ENCODE measurements at regions not wholly inside any gene's neighbourhood (a gene's known extent, or its start where the extent isn't known, plus 50 kb on each side); places are given as distances from the start of the nearest gene placed in this dataset.

- no peak for DNase-seq (ENCODE audit: low read depth)
- no peak overlapping the region for H3K4me3 ChIP-seq (ENCODE audit: low read depth, low read length)
- TF ChIP-seq, protein P1, sequence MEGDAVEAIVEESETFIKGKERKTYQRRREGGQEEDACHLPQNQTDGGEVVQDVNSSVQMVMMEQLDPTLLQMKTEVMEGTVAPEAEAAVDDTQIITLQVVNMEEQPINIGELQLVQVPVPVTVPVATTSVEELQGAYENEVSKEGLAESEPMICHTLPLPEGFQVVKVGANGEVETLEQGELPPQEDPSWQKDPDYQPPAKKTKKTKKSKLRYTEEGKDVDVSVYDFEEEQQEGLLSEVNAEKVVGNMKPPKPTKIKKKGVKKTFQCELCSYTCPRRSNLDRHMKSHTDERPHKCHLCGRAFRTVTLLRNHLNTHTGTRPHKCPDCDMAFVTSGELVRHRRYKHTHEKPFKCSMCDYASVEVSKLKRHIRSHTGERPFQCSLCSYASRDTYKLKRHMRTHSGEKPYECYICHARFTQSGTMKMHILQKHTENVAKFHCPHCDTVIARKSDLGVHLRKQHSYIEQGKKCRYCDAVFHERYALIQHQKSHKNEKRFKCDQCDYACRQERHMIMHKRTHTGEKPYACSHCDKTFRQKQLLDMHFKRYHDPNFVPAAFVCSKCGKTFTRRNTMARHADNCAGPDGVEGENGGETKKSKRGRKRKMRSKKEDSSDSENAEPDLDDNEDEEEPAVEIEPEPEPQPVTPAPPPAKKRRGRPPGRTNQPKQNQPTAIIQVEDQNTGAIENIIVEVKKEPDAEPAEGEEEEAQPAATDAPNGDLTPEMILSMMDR (IDR thresholded peaks at IDR 0.05; ENCODE audit: insufficient read depth, low read length), result no peak
Observed at GRCh38 chr15:69750253-69750652, 297.6 kb downstream of the RPLP1 start.

GRCh38 chr15:69751147-69751546, 298.5 kb downstream of the RPLP1 start:
- H3K4me3 ChIP-seq (ENCODE audit: low read depth, low read length), result no peak overlapping the region
- DNase-seq (ENCODE audit: low read depth), result no peak
- TF ChIP-seq, protein P1 (IDR thresholded peaks at IDR 0.05; ENCODE audit: insufficient read depth, low read length), result no peak

GRCh38 chr15:69751566-69751965, 298.9 kb downstream of the RPLP1 start:
- no peak overlapping the region for H3K4me3 ChIP-seq (ENCODE audit: low read depth, low read length)
- TF ChIP-seq, protein P1 (IDR thresholded peaks at IDR 0.05; ENCODE audit: insufficient read depth, low read length), result no peak
- no peak for DNase-seq (ENCODE audit: low read depth)

GRCh38 chr15:69753867-69754266, 301.2 kb downstream of the RPLP1 start:
- H3K4me3 ChIP-seq (ENCODE audit: low read depth, low read length), result no peak overlapping the region
- DNase-seq (ENCODE audit: low read depth), result no peak
- TF ChIP-seq, protein P1 (IDR thresholded peaks at IDR 0.05; ENCODE audit: insufficient read depth, low read length), result no peak

- no peak for DNase-seq (ENCODE audit: low read depth)
- H3K4me3 ChIP-seq (ENCODE audit: low read depth, low read length), result no peak overlapping the region
- TF ChIP-seq, protein P1 (IDR thresholded peaks at IDR 0.05; ENCODE audit: insufficient read depth, low read length), result no peak
Observed at GRCh38 chr15:69754313-69754712, 301.7 kb downstream of the RPLP1 start.

DNA sequence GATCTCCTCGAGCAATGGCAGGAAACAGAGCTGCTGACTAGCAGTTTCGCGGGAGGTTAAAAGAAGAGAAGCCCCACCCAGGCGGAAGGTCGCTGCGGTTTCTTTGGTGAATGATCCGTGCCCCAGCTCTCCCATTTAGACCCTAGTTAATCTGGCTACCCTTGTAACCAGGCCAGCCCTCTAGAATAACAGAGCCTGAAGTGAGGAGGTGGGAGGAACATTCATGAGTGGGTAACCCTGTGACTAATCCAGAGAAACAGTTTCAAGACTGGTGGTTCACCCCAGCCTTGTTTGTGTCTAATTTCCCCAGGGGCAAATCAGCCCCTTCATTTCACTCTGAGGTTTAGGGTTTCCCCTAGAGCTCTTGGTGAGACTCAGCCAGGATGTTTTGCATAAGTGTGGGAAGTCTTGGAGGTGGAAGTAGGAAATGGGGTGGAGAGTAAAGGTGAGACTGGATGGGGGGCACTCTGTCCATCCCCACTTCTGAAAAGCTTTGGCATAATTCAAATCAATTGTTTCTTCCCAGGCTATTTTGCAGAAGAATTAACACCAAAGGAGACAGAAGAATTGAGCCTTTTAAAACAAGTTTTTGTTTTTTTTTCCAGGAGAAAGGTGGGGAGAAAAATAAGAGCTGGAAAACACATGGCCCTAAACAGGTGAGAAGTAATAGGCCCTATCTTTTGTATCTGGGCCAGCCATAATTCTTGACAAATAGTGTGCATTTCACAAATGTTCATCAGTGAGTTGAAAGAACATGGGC, 303.1 kb downstream of the RPLP1 start:
- H3K4me3 ChIP-seq (ENCODE audit: low read depth, low read length), result no peak overlapping the region
- DNase-seq (ENCODE audit: low read depth), result peak; percentile 14
- TF ChIP-seq, protein P1 (IDR thresholded peaks at IDR 0.05; ENCODE audit: insufficient read depth, low read length), result no peak

- no peak for DNase-seq (ENCODE audit: low read depth)
- no peak overlapping the region for H3K4me3 ChIP-seq (ENCODE audit: low read depth, low read length)
- TF ChIP-seq, protein P1 (IDR thresholded peaks at IDR 0.05; ENCODE audit: insufficient read depth, low read length), result no peak
Observed at GRCh38 chr15:69756440-69756839, 303.8 kb downstream of the RPLP1 start.
